Tibial artery (tissue), 4 donors: ENCODE measurements at regions not wholly inside any gene's neighbourhood (a gene's known extent, or its start where the extent isn't known, plus 50 kb on each side); places are given as distances from the start of the nearest gene placed in this dataset.

Experiments used
- DNase-seq, 2 donors: peaks; one replicate each; pipeline ENCODE4 v3.0.0-alpha.2; 2019
- H3K27ac ChIP-seq, 2 donors: fragments of 200-600 bp; sonication (generic) in 1 of 2; 1 replicate in 1 of 2; 2 replicates in 1 of 2; pipeline ENCODE4 v1.5.1; 2018 to 2019; ENCODE audit warnings: mild to moderate bottlenecking in 1 of 2
- H3K27me3 ChIP-seq, 2 donors: fragments of 200-600 bp; sonication (generic) in 1 of 2; one replicate each; pipeline versions ENCODE4 v1.5.1 to v1.6.0; 2016 to 2019
- H3K36me3 ChIP-seq, 3 donors: fragments of 200-600 bp; sonication (generic) in 2 of 3; one replicate each; pipeline ENCODE4 v1.5.1; 2016 to 2019; ENCODE audit warnings: mild to moderate bottlenecking in 2 of 3
- H3K4me1 ChIP-seq, 4 donors: fragments of 200-600 bp; sonication (generic) in 2 of 4; 1 replicate in 3 of 4; 2 replicates in 1 of 4; pipeline ENCODE4 v1.5.1; 2016 to 2019
- H3K4me3 ChIP-seq, 2 donors: fragments of 200-600 bp; sonication (generic) in 1 of 2; 1 replicate in 1 of 2; 2 replicates in 1 of 2; pipeline ENCODE4 v1.5.1; 2018 to 2019; ENCODE audit warnings: mild to moderate bottlenecking in 2 of 2
- H3K9me3 ChIP-seq, 3 donors: fragments of 200-600 bp; sonication (generic) in 1 of 3; one replicate each; pipeline ENCODE4 v1.5.1; 2016 to 2019
- intact Hi-C: fragments of 100-400 bp; cut with DNase I; formaldehyde crosslinking; loops from one replicate; pipeline ENCODE4 v1.15.0; 2023; ENCODE audit warnings: low total_unique reads
- TF ChIP-seq, protein P1 (sequence below), 2 experiments: fragments of 200-600 bp in 1 of 2; fragments of 450-650 bp in 1 of 2; IDR thresholded peaks; one replicate each; pipeline ENCODE4 v1.5.1; 2017 to 2019; ENCODE audit warnings: antibody characterized with exemption in 2 of 2, mild to moderate bottlenecking in 1 of 2, moderate library complexity in 1 of 2

DNA sequence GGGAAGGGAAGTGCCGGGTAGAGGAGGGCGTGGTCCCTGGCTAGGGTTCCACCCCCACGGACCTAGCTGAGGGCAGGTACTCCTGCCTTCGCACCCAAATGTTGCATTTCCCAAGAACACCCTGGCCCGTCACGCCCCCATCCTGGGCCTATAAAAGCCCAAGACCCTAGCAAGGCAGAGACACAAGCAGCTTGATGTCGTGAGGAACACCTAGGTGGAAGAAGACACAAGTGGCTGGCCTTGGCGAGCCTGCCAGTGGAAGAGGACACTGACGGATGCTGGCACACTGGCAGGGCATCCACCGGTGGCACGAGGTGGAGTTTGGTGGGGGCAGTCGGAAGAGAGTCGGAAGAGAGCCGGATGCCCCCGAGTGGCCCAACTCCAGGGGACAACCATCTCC lies 244.8 kb upstream of the CTSO start:
- DNase-seq = no peak
- TF ChIP-seq, protein P1, sequence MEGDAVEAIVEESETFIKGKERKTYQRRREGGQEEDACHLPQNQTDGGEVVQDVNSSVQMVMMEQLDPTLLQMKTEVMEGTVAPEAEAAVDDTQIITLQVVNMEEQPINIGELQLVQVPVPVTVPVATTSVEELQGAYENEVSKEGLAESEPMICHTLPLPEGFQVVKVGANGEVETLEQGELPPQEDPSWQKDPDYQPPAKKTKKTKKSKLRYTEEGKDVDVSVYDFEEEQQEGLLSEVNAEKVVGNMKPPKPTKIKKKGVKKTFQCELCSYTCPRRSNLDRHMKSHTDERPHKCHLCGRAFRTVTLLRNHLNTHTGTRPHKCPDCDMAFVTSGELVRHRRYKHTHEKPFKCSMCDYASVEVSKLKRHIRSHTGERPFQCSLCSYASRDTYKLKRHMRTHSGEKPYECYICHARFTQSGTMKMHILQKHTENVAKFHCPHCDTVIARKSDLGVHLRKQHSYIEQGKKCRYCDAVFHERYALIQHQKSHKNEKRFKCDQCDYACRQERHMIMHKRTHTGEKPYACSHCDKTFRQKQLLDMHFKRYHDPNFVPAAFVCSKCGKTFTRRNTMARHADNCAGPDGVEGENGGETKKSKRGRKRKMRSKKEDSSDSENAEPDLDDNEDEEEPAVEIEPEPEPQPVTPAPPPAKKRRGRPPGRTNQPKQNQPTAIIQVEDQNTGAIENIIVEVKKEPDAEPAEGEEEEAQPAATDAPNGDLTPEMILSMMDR (IDR thresholded peaks at IDR 0.05) = no peak
- Histone ChIP-seq H3K27ac (no peak overlapping the region), H3K4me3 (no peak overlapping the region), H3K36me3 (no peaks in the 10 kb centered on the region), H3K9me3 (no peaks in the 10 kb centered on the region), H3K27me3 (no peaks in the 10 kb centered on the region), H3K4me1 (no peaks in the 10 kb centered on the region)
- intact Hi-C loops = no loop called here

DNA sequence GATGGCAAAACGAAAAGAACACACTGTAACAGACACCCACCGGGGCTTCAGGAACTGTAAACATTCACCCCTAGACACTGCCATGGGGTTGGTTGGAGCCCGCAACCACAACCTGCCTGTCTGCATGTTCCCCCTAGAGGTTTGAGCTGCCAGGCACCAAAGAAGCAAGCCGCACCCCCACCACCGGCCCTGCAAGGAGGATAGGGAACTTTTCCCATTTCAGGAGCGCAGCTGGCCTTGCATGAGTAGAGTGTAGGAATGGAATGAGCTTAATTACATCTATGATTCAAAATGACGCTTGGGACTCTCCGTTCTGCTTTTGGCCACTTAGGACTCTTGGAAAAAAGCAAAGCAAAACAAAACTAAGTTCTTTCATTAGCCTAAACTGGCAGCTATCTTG lies 243.6 kb upstream of the CTSO start:
- intact Hi-C loops = no loop called here
- Histone ChIP-seq H3K36me3 (no peaks in the 10 kb centered on the region), H3K27ac (no peak overlapping the region), H3K4me3 (no peak overlapping the region), H3K27me3 (no peaks in the 10 kb centered on the region), H3K9me3 (no peaks in the 10 kb centered on the region), H3K4me1 (no peaks in the 10 kb centered on the region)
- DNase-seq = no peak
- TF ChIP-seq, protein P1 (IDR thresholded peaks at IDR 0.05) = no peak

DNA sequence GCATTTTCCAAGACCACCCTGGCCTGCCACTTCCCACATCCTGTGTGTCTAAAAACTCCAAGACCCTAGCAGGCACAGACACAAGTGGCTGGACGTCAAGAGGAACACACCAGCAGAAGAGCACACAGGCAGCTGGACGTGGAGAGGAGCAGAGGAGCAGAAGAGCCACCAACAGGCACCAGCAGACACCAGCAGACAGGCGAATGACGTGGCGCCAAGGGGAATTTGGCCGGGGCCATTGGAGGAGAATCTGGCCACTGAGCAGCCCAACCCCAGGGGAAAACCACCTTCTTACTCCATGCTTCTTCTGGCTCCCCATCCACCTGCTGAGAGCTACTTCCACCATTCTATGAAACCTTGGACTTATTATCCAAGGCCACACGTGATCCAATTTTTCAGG lies 243.1 kb upstream of the CTSO start:
- intact Hi-C loops = no loop called here
- TF ChIP-seq, protein P1 (IDR thresholded peaks at IDR 0.05) = no peak

DNA sequence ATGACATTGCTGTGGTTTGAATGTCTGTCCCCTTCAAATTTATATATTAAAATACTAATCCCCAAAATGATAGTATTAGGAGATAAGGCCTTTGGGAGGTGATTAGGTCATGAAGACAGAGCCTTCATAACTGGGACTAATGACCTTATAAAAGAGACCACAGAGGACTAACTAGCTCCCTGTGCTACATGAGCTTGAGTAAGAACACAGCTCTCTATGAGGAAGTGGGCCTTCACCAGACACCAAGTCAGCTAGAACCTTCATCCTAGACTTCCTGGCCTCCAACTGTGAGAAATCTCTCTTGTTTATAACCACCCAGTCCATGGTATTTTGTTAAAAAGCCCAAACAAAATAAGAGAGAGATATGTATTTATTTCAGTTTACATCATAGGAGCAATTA lies 242.2 kb upstream of the CTSO start:
- H3K27ac ChIP-seq = no peak overlapping the region
- TF ChIP-seq, protein P1 (IDR thresholded peaks at IDR 0.05) = no peak
- intact Hi-C loops = no loop called here
- no peak for DNase-seq
- no peaks in the 10 kb centered on the region for H3K27me3 ChIP-seq
- no peaks in the 10 kb centered on the region for H3K4me1 ChIP-seq
- no peaks in the 10 kb centered on the region for H3K36me3 ChIP-seq
- no peak overlapping the region for H3K4me3 ChIP-seq
- H3K9me3 ChIP-seq = no peaks in the 10 kb centered on the region

More for the DNA sequence above, 243.1 kb upstream of the CTSO start:
- no peak overlapping the region for H3K4me3 ChIP-seq
- no peaks in the 10 kb centered on the region for H3K27me3 ChIP-seq
- H3K27ac ChIP-seq = no peak overlapping the region
- H3K36me3 ChIP-seq = no peaks in the 10 kb centered on the region
- H3K4me1 ChIP-seq = no peaks in the 10 kb centered on the region
- no peaks in the 10 kb centered on the region for H3K9me3 ChIP-seq
- no peak for DNase-seq

DNA sequence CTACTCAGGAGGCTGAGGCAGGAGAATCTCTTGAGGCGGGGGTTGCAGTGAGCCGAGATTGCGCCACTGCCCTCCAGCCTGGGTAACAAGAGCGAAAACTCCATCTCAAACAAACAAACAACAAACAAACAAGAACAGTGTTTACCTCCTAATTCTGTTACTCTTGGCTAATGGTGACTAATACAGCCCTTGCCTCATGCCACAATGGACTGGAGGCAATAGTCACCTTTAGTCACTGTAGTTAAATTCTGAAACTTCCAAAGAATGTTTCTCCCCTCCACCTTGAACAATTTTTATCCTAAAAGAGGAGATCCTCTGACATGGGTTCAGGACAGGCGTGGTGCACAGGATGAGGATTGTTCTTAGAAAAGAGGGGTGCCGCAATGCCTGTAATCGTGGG lies 241.2 kb upstream of the CTSO start:
- Histone ChIP-seq H3K27me3 (no peaks in the 10 kb centered on the region), H3K9me3 (no peaks in the 10 kb centered on the region), H3K27ac (no peak overlapping the region), H3K4me3 (no peak overlapping the region), H3K36me3 (no peaks in the 10 kb centered on the region), H3K4me1 (no peaks in the 10 kb centered on the region)
- no peak for DNase-seq
- TF ChIP-seq, protein P1 (IDR thresholded peaks at IDR 0.05) = no peak
- intact Hi-C loops = no loop called here

DNA sequence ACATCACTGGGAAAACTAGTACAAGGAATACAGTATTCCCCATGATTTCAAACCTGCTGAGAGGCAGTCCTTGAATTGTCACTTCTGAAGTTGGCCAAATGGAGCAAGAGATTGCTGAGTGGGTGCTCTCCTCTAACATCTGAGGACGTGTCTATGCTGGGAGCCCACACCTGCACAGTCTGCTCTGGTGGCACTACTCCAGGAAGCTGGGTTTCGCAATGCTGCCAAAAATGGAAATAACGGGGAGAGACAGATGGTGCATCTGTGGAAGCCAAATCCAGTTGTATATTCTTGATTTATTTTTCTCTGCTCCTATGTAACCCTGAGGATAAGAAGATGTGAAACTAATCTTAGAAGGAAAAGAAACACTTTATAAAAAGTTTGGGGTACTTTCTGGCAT lies 240.1 kb upstream of the CTSO start:
- Histone ChIP-seq H3K27ac (no peak overlapping the region), H3K4me1 (no peaks in the 10 kb centered on the region), H3K9me3 (no peaks in the 10 kb centered on the region), H3K4me3 (no peak overlapping the region), H3K36me3 (no peaks in the 10 kb centered on the region), H3K27me3 (no peaks in the 10 kb centered on the region)
- intact Hi-C loops = no loop called here
- no peak for DNase-seq
- TF ChIP-seq, protein P1 (IDR thresholded peaks at IDR 0.05) = no peak
